ENCODE measurements at regions not wholly inside any gene's neighbourhood (a gene's known extent, or its start where the extent isn't known, plus 50 kb on each side); places are given as distances from the start of the nearest gene placed in this dataset.
A peak's percentile ranks its signal among the peaks of the same experiment; 100 is the strongest.

GRCh38 chr7:131015657-131015958, 281.6 kb upstream of the KLF14 start:
- in situ Hi-C loops (cut with HindIII; ENCODE audit: low sequenced_read_pairs), result no loop called here
- peak; percentile 56 for DNase-seq (ENCODE audit: low read depth, low spot score)
- TF ChIP-seq CTCF (IDR thresholded peaks at IDR 0.05; ENCODE audit: low read depth, low read length), result no peak
- no peak overlapping the region for H3K4me3 ChIP-seq (ENCODE audit: low read depth, low read length)

- DNase-seq (ENCODE audit: low read depth, low spot score), result no peak
- no peak overlapping the region for H3K4me3 ChIP-seq (ENCODE audit: low read depth, low read length)
- in situ Hi-C loops (cut with HindIII; ENCODE audit: low sequenced_read_pairs), result no loop called here
- no peak for TF ChIP-seq CTCF (IDR thresholded peaks at IDR 0.05; ENCODE audit: low read depth, low read length)
These were observed 282.2 kb upstream of the KLF14 start for GRCh38 chr7:131016230-131016629.

GRCh38 chr7:131019351-131019750, 285.3 kb upstream of the KLF14 start:
- no peak for TF ChIP-seq CTCF (IDR thresholded peaks at IDR 0.05; ENCODE audit: low read depth, low read length)
- H3K4me3 ChIP-seq (ENCODE audit: low read depth, low read length), result no peak overlapping the region
- in situ Hi-C loops (cut with HindIII; ENCODE audit: low sequenced_read_pairs), result no loop called here
- DNase-seq (ENCODE audit: low read depth, low spot score), result no peak

- in situ Hi-C loops (cut with HindIII; ENCODE audit: low sequenced_read_pairs), result no loop called here
- no peak overlapping the region for H3K4me3 ChIP-seq (ENCODE audit: low read depth, low read length)
- no peak for TF ChIP-seq CTCF (IDR thresholded peaks at IDR 0.05; ENCODE audit: low read depth, low read length)
- no peak for DNase-seq (ENCODE audit: low read depth, low spot score)
These were observed 286.8 kb upstream of the KLF14 start for GRCh38 chr7:131020759-131021261.

GRCh38 chr7:131021460-131021859, 287.5 kb upstream of the KLF14 start:
- H3K4me3 ChIP-seq (ENCODE audit: low read depth, low read length), result no peak overlapping the region
- in situ Hi-C loops (cut with HindIII; ENCODE audit: low sequenced_read_pairs), result no loop called here
- TF ChIP-seq CTCF (IDR thresholded peaks at IDR 0.05; ENCODE audit: low read depth, low read length), result no peak
- DNase-seq (ENCODE audit: low read depth, low spot score), result no peak

- H3K4me3 ChIP-seq (ENCODE audit: low read depth, low read length), result no peak overlapping the region
- in situ Hi-C loops (cut with HindIII; ENCODE audit: low sequenced_read_pairs), result no loop called here
- no peak for DNase-seq (ENCODE audit: low read depth, low spot score)
These were observed 287.9 kb upstream of the KLF14 start for GRCh38 chr7:131021902-131022301.

More at GRCh38 chr7:131021902-131022301, 287.9 kb upstream of the KLF14 start:
- TF ChIP-seq CTCF (IDR thresholded peaks at IDR 0.05; ENCODE audit: low read depth, low read length), result no peak
